ENCODE measurements at regions not wholly inside any gene's neighbourhood (a gene's known extent, or its start where the extent isn't known, plus 50 kb on each side); places are given as distances from the start of the nearest gene placed in this dataset.

DNA sequence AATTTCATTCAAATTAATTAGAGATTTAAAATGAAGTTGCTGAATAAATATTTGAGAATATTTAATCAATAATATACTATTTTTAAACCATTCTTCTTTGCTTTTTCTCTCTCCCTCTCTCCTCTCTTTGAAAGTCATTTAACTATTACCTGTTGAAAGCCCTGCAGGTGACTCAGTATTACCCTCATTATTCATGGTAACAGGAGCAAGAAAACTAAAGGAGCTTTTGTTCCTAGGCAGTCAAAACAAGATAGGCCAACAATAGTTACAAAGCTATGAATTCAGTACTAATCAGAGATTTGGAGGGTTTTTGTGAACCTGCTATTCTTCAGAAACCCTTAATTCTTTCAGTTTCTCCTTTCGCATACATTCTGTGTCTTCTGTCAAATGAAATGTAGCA is 721.3 kb upstream of the NCAM2 start (continued):
- TF ChIP-seq HMG20A (CRISPR knock-in tag; conservative IDR thresholded peaks at IDR 0.05), result no peak
- TF ChIP-seq ZNF165 (CRISPR knock-in tag; IDR thresholded peaks at IDR 0.05; ENCODE audit: borderline replicate concordance), result no peak
- TF ChIP-seq, protein P1, sequence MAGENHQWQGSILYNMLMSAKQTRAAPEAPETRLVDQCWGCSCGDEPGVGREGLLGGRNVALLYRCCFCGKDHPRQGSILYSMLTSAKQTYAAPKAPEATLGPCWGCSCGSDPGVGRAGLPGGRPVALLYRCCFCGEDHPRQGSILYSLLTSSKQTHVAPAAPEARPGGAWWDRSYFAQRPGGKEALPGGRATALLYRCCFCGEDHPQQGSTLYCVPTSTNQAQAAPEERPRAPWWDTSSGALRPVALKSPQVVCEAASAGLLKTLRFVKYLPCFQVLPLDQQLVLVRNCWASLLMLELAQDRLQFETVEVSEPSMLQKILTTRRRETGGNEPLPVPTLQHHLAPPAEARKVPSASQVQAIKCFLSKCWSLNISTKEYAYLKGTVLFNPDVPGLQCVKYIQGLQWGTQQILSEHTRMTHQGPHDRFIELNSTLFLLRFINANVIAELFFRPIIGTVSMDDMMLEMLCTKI (IDR thresholded peaks at IDR 0.05; ENCODE audit: partially characterized antibody), result no peak
- no peak for TF ChIP-seq SOX6 (IDR thresholded peaks at IDR 0.05)
- no peak for TF ChIP-seq NBN (IDR thresholded peaks at IDR 0.05; ENCODE audit: low read depth)
- no peak for TF ChIP-seq E2F4 (CRISPR knock-in tag; IDR thresholded peaks at IDR 0.05; ENCODE audit: low read depth)
- no peak for TF ChIP-seq ZNF444 (CRISPR knock-in tag; IDR thresholded peaks at IDR 0.05)
- no peak for TF ChIP-seq RAD21 (CRISPR knock-in tag; conservative IDR thresholded peaks at IDR 0.05 in 1 of 2, IDR thresholded peaks at IDR 0.05 in 1 of 2)
- no peak for TF ChIP-seq VEZF1 (CRISPR knock-in tag; IDR thresholded peaks at IDR 0.05)
- no peak for TF ChIP-seq SIN3A (IDR thresholded peaks at IDR 0.05; ENCODE audit: borderline replicate concordance in 2 of 2, control insufficient read depth in 1 of 2, low read depth in 2 of 2, low read length in 2 of 2)
- TF ChIP-seq GABPB2 (CRISPR knock-in tag; conservative IDR thresholded peaks at IDR 0.05), result no peak

All from K562 (cell line).